ENCODE measurements at regions not wholly inside any gene's neighbourhood (a gene's known extent, or its start where the extent isn't known, plus 50 kb on each side); places are given as distances from the start of the nearest gene placed in this dataset.
A peak's percentile ranks its signal among the peaks of the same experiment; 100 is the strongest.

DNA sequence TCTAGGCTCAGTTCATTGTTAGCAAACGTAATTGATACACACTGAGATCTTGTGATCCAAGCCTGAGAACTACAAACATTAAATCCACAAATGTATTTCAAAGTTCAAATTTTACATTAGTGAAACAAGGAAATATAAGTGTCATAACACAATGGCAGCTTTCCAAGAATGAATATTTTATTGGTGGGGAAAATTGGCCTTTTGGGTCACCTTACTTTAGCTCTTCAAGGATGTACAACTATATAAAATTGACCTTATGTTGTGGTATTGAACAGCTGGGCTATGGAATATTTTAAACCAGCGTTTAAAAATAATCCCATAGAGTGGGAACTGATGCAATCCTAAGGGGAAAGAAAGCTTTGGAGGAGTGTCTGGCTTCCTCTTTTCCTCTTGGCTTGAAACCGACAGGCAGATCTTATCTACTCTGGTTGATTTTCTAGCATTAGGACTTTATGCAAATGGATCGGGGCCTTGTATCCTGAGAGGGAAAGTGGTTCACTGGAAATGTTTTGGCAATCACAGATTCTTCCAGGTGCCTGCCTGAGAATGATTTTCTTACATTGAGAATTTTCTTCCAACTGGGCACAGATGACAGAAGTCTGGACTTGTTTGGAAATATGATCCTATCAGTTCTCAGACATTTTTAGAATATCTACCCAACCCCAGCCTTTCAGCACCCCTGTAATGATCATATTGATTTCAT lies 184.8 kb upstream of the ECI2 start:
- H3K9me3 Mint-ChIP-seq = no peaks in the 10 kb centered on the region
- H3K36me3 Mint-ChIP-seq (ENCODE audit: low read depth) = no peaks in the 10 kb centered on the region; the same call in 1 of the 2 replicates
- no peaks in the 10 kb centered on the region; the same call in 1 of the 2 replicates for H3K27me3 Mint-ChIP-seq (ENCODE audit: insufficient read depth)
- DNase-seq = peak; percentile 53
- H3K27ac Mint-ChIP-seq = peak overlapping the region; percentile 91
- peaks cover 76% of the 10 kb centered on the region for H3K4me1 Mint-ChIP-seq (ENCODE audit: low read depth)
- H3K4me3 Mint-ChIP-seq = peak overlapping the region; percentile 61
- no peak for TF ChIP-seq CTCF (IDR thresholded peaks at IDR 0.05)

- Mint-ChIP-seq H3K4me3 (no peak overlapping the region), H3K36me3 (ENCODE audit: low read depth) (no peaks in the 10 kb centered on the region; the same call in 1 of the 2 replicates), H3K27me3 (ENCODE audit: insufficient read depth) (no peaks in the 10 kb centered on the region; the same call in 1 of the 2 replicates), H3K27ac (peak overlapping the region; percentile 95), H3K9me3 (no peaks in the 10 kb centered on the region; the same call in 1 of the 2 replicates), H3K4me1 (ENCODE audit: low read depth) (peaks cover 85% of the 10 kb centered on the region)
- no peak for TF ChIP-seq CTCF (IDR thresholded peaks at IDR 0.05)
- no peak for DNase-seq
These were observed 182.9 kb upstream of the ECI2 start for GRCh38 chr6:4318321-4318720.

DNA sequence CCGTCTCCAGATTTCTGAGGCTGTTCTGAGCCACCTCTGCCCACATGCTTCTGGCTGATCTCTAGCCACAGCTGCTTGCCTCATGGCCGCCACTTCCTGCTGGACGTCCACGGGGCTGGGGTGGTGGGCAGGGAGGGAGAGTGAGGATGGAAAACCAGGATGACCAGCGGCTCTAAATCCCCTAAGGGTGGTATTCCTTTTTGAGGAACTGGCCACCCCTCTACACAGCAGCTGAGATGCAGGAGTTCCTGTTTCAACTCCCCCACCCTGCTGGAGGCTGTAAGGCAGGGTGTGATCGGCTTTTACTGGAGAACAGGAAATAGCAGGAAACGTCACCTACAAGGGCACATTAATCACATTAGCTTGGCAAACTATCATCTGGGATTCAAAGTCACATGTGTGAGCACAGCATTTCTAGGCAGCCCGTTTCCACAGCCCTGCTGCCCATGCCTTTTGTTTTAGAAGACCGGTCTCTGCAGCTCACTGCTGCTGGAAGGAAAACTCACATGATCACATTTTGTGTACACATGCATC lies 181.6 kb upstream of the ECI2 start:
- no peak for TF ChIP-seq CTCF (IDR thresholded peaks at IDR 0.05)
- H3K4me3 Mint-ChIP-seq = peak overlapping the region; percentile 58
- DNase-seq = peak; percentile 86
- H3K36me3 Mint-ChIP-seq (ENCODE audit: low read depth) = peaks cover 9% of the 10 kb centered on the region
- H3K9me3 Mint-ChIP-seq = peaks cover 9% of the 10 kb centered on the region
- no peaks in the 10 kb centered on the region; the same call in 1 of the 2 replicates for H3K27me3 Mint-ChIP-seq (ENCODE audit: insufficient read depth)
- H3K27ac Mint-ChIP-seq = peak overlapping the region; percentile 95
- peaks cover 79% of the 10 kb centered on the region for H3K4me1 Mint-ChIP-seq (ENCODE audit: low read depth)

GRCh38 chr6:4314201-4314707 lies 178.9 kb upstream of the ECI2 start:
- Mint-ChIP-seq H3K36me3 (ENCODE audit: low read depth) (peaks cover 15% of the 10 kb centered on the region), H3K27ac (peak overlapping the region; percentile 97), H3K27me3 (ENCODE audit: insufficient read depth) (no peaks in the 10 kb centered on the region; the same call in 1 of the 2 replicates), H3K4me3 (no peak overlapping the region), H3K4me1 (ENCODE audit: low read depth) (peaks cover 55% of the 10 kb centered on the region), H3K9me3 (peaks cover 10% of the 10 kb centered on the region)
- no peak for DNase-seq
- TF ChIP-seq CTCF (IDR thresholded peaks at IDR 0.05) = no peak

- DNase-seq = peak; percentile 95
- H3K27ac Mint-ChIP-seq = peak overlapping the region; percentile 97
- no peaks in the 10 kb centered on the region; the same call in 1 of the 2 replicates for H3K27me3 Mint-ChIP-seq (ENCODE audit: insufficient read depth)
- peaks cover 10% of the 10 kb centered on the region for H3K9me3 Mint-ChIP-seq
- H3K4me1 Mint-ChIP-seq (ENCODE audit: low read depth) = peaks cover 45% of the 10 kb centered on the region
- TF ChIP-seq CTCF (IDR thresholded peaks at IDR 0.05) = peak; percentile 79
- peak overlapping the region; percentile 77 for H3K4me3 Mint-ChIP-seq
- peaks cover 15% of the 10 kb centered on the region for H3K36me3 Mint-ChIP-seq (ENCODE audit: low read depth)
These were observed 177.8 kb upstream of the ECI2 start for GRCh38 chr6:4313044-4313686.
